ENCODE measurements at regions not wholly inside any gene's neighbourhood (a gene's known extent, or its start where the extent isn't known, plus 50 kb on each side); places are given as distances from the start of the nearest gene placed in this dataset.

DNA sequence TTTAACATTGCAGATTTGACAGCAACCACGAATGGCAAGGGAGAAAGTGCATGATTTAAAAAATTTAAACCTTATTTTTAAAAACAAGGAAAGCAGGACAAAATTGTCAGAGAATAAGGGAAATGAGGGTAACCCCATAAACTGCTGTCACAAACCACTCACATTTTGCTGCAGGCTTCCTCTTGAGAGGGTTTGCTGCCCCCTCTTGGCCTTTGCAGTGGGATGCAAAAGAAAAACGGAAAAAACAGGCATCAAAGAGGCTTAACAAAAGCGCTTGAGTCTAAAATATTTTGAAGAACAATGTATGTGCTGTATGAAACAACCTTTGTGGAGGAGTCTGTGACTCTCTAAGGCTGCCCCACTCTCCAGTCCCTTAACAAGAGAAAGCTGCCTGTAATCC lies 91.6 kb downstream of the TMX3 start:
- peak; percentile 56 for DNase-seq (ENCODE audit: low spot score)

DNA sequence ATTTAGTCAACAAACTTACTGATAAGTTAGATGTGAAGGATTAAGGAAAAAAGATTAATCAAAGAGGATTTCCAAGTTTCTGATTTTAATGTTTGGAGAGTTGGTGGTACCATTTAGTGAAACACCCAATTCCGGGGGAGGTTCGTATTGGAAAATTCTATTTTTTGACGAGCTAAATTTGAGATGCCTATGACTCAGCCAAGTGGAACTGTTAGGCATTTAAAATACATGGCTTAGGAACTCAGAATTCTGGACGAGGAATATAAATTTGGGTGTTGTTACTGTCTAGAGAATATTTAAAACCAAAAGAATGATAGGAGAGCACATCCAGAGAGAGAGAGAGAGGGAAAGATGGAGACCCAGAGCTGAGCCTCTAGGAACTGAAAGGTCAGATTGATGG lies 103.6 kb downstream of the TMX3 start:
- DNase-seq (ENCODE audit: low spot score), result no peak

DNA sequence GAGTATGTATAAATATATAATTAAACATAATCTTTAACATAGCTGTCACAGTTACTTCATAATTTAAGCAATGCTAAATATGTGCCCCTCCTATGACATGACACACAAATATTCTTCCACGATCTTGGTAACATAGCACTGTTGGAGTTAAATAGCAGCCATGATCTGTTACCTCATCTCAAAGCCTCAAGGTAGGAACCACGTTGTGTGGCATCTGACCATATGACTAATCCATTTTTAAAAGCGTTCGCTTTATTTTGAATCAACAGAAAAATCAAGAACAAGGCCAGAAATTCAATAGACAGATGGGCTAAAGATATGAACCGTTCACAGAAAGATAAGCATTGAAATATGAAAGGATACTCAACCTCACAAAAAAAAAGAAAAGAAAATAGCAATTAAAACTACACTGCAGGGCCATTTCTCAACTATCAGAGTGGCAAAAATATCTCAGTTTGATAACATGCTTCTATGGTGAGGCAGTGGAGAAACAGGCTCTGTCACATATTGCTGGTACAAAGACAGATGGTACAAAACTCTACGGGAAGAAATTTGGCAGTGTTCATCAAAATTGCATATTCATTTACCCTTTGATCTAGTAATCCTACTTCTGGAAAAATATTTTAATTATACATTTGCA lies 105.9 kb downstream of the TMX3 start:
- DNase-seq (ENCODE audit: low spot score), result no peak

DNA sequence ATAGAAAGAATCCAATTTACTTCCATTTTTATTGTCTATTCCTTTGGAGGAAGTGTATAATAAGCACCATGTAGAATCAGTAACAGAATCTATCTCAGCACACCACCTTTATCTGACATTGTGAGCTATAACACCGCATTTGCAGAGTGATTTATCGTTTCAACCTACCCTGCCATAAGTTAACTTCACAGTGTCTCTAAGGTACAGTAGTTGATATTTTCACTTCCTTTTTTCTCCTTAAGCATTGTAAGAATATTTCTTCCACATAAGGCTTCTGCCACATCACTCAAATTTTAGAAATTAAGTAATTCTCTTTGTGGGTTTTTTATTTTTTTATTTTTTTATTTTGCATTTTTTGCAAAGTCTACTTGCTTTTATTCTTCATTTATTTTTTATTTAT lies 107.1 kb downstream of the TMX3 start:
- no peak for DNase-seq (ENCODE audit: low spot score)

DNA sequence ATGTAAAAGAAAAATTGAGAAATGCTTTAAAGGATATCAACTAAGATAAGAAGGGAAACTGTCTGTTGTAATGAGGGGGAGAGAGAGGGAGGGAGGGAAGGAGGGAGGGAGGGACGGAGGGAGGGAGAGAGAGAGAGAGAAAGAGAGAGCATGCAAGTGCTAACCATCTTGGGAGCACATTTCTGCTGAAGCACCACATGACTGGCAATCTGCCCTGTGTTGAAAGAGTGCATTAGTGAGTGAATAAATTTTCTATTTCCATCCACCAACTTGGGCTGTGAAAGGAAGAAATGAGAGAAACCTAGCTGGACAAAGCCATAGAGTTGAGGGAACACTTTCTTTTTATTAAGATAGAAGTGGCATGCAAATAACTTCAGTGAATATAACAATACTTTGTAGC lies 110.7 kb downstream of the TMX3 start:
- no peak for DNase-seq (ENCODE audit: low spot score)

DNA sequence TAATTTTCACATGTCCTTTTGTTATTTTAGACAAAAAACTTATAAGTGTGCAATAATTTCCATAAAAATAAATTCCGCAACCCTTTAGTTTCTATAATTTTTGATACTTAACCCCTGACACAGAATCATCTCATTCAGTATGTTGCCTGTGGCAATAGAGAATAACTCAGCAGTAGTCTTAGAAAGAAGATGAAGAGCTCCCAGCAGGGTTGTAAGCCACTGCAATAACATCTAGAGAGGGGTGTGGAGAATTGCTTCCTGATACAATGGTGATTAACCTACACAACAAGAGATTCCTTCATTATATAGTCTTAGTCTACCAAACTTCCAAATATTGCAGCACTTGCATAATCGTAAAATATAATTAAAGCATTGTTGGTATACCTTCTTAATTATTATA lies 118.9 kb downstream of the TMX3 start:
- no peak for DNase-seq (ENCODE audit: low spot score)

DNA sequence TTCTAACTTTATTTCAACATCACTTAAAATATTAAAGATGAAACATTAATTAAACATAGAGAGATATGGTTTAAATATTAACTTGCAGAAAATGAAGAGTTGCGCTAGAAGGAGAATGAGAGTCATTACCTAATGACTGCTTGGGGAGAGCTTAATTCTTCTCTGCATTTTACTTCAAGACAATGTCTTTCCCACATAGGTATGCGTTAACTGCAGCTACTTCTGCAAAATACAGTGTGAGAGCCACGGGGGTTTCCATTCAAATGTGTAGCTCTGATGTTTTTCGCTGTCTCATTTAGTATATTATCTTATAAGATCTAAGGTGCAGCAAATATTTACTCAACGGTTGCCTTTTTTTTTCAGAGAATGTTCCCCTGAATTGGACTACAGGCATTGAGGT lies 126.7 kb downstream of the TMX3 start:
- no peak for DNase-seq (ENCODE audit: low spot score)

DNA sequence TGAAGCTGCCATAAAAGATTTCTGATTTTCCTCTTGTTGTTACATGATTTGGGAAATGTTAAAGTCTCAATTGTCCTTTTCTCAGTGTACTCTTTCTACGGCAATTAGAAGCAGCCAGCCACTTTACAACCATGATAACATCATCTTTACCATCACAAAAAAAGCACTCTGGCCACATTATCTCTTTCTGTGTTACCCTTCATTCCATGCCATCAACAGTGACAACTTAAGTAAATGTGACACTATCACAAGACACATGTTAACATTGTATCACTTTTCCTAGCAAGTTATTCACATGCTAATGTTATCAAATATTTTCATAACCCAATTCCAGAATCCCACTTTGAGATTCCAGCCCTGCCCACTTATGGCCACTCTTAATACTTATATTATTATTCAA lies 131.2 kb downstream of the TMX3 start:
- no peak for DNase-seq (ENCODE audit: low spot score)

DNA sequence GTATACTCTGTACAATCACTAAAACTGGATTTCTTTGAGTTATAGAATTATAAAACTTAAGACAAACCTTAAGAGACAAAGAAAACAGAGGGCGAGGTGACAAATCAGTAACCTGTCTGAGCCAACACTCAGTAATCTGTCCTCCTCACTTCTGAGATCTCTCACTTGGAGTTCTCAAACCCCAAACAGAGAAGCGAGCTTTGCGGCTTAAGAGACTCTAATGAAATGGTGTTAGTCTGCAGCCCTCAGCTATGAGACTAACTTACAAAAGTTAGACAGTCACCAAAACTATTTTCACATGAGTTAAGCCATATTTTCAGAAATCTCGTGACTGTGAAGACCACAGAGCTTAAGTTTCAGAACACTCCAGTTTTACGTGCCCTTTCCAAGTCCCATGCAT lies 140.6 kb downstream of the TMX3 start:
- DNase-seq (ENCODE audit: low spot score), result no peak

DNA sequence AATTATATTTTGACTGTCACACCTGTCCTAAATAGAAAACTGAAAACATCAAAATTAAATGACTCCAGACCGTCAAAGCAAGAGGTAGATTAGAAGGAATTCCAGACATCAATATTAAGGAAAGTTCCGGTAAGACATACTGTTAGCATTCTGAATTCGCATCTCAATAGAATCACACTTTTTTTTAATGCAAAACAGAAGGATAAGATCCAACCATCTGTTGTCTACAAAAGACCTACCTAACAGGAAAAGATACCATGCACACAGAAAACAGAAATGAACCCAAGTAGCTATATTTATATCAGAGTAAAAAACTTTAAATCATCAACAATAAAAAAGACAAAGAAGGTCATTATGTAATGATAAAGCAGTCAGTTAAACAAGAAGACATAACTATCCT lies 145.0 kb downstream of the TMX3 start:
- DNase-seq (ENCODE audit: low spot score), result no peak

DNA sequence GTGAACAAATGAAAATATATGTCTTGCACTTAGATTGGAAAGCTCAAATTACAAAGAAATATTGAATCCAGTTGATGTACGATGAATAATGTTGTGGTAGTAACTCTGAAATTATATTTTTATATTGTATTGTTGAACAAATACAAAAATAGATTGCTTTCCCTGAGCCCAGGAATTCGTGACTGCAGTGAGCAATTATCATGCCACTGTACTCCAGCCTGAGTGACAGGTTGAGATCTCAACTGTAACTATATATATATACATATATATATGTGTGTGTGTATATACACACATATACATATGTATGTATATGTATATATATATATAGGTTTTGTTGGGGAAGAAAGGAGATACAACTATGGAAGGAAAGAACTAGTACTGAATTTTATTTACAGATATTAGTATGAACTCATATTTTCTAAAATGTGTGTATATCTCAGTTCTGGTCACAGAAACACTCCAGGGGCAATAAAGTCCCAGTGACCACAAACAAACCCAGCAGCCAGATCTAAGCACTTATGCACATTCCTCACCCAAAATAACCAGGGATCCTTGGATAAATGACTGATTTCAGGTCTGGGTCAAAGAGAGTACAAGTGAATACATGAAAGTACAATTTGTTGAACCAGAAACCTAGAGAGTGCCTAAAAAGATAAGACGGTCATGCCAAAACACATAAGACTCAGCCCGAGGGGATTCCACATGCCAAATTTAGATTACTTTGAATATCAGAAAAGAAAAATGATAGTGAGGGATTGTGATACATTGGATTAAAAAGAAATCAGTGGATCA lies 146.3 kb downstream of the TMX3 start:
- no peak for DNase-seq (ENCODE audit: low spot score)

DNA sequence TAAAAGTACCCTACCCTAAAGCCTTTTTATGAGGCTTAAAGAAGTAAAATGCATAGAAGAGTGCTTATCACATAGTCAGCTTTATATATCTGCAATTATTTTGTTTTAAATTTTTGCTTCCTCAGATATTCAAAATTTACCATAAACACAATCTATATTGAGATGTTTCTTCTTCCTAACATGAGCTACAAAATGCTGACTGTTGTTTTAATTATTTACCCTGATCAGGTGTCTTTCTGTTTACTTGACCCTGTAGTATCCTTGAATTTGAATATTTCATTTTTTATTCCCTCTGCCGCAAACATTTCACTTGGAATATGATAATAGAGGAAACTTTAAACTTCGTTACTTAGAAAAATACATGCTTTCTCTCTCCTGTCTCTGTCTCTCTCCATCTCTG lies 147.9 kb downstream of the TMX3 start:
- no peak for DNase-seq (ENCODE audit: low spot score)

DNA sequence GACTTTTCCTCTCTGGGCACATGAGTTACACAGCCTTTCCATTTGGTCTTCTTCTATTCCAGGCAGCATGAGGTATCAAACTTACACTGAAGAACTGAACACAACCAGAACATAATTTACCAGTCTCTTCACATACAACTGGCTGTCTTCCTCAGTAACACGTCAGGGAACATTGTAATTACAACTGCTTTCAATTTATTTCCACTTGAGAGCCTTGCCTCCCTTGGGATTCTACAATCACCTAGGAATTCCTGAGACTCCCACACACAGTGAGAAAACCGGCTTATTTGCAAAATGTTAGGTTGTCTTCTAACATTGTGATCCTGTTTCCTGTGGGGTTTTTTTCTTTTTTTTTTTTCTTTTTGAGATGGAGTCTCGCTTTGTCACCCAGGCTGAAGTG lies 149.9 kb downstream of the TMX3 start:
- no peak for DNase-seq (ENCODE audit: low spot score)

DNA sequence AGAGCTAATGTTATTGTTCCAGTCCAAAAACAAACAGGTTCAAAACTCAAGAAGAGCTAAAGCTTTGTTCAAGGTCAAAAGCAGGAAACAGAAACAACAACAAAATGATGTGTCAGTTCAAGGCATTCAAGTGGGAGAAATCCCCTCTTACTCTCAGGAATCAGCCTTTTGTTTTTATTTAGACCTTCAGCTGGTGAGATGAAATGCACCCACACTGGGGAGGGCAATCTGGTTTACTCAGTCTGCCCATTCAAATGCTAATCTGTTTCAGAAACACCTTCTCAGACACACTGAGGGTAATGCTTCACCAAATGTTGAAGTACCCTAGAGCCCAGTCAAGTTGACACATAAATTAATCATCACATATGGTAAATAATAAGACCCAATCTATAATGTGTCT lies 150.6 kb downstream of the TMX3 start:
- DNase-seq (ENCODE audit: low spot score), result no peak

DNA sequence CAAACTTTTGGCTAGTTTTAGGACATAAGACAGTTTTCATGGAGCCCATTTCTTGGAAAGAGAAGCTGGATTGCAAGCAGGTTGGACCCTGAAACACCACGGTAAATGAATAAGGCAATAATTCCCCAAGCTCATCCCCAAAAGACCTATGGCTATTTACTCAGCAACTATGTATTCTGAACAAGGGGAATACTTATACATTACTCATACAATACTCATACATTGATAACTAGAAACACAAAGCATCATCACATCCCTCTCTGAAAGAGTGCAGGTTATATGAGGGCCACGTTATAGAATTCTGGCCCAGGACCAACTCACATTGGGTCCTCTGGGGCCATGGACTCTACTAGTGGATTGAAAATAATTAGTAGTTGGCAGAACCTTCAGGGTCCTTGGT lies 154.8 kb downstream of the TMX3 start:
- no peak for DNase-seq (ENCODE audit: low spot score)

DNA sequence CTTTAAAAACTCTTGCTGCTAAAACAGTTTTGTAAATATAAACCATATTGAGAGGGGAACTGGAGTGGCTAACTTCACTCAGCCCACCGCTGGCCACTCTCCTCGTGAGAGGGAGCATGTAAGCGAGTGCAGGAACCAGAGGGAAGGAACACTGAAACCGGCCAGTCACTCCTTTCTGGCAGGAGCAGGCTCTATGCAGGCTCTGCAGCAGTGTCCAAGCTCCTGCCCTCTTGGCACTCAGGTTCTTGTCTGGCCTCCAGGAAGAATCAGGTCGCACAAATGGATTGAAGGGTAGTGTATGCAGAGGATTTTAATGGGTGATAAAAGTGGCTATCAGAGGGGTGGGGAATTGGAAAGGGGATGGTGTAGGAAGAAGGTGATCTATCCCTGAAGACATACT lies 157.7 kb downstream of the TMX3 start:
- DNase-seq (ENCODE audit: low spot score), result no peak

DNA sequence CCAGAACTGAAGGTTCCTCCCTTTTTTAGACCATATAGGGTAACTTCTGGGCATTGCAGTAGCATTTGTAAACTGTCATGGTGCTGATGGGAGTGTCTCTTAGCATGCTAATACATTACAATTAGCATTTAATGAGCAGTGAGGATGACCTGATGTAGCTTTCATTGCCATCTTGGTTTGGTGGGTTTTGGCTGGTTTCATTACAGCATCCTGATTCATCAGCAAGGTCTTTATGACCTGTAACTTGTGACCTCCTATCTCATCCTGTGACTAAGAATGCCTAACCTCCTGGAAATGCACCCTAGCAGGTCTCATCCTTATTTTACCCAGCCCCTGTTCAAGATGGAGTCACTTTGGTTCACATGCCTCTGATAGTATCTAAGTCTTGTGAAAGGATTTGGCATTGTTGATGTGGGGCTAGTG lies 159.0 kb downstream of the TMX3 start:
- no peak for DNase-seq (ENCODE audit: low spot score)

DNA sequence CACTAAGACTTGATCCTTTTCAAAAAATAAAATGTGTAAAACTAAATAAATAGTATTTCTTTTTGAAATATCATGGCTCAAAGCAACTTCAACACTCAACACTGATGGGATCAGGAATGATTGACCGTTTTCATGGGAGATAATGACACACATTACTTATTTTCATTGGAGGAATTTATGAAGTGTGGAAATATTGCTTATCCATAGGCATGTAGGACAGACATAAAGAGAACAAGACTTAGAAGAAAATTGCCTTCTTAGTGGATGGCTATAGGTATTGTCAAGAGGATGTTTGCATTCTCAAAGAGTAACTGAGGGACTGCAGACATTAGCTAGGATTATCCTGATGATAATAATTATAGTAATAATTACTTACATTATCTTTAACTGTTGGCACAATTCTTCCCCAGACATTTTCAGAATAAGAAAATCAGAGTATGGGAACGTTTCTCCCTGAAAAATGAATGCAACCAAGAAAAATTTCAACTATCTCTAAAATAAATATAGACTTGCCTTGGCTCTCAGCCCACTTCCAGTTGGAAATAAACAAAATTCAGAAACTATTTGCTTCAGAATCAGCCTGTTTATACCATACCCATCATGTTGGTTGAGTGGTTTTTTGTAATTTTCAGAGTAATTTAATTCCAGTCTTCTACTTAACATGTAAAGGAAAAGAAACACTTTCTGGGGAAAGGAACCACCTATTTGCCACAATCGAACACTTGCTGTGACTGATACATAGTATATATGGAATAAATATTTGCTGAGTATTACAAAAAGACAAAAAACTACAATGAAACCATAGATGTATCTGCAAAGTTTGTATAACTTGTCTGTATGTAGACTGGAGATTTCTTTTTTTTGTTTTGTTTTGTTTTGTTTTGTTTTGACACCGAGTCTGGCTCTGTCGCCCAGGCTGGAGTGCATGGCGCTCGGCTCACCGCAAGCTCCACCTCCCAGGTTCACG lies 165.7 kb downstream of the TMX3 start:
- DNase-seq (ENCODE audit: low spot score), result no peak

DNA sequence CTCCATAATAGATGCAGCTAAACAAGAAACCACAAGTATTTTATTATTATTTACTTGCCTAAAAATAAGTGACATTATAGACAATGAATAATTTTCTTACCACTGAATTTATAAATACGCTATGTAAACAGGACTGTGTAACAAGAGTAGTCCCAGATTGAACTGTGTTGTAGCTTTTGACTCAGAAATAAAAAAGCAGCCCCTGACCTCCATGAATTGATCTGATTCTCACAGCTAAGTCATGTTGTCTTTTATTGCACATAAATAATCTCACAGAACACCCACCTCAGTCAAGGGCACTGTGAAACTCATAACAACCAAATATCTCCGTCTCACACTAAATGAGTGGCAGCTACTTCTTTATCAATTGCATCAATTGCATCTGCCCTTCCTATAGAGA lies 171.6 kb downstream of the TMX3 start:
- DNase-seq (ENCODE audit: low spot score), result no peak

DNA sequence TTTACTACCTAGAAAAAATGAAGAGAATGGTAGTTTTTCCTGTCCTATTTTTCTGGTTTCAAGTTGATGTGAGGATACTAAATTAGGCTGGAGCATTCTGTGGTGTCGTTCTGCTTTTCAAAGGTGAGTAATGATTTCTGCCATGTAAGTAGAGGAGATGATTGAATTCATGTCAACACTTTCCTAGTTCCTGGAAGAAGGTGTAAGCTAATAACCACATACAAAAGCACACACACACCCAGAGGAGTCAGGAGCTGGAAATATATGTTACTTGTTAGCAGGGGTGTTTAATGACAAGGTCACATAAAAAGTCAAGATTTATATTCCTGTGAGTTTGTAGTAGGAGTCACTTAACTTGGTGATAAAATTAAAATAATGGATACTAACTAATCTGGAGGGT lies 172.1 kb downstream of the TMX3 start:
- DNase-seq (ENCODE audit: low spot score), result no peak

DNA sequence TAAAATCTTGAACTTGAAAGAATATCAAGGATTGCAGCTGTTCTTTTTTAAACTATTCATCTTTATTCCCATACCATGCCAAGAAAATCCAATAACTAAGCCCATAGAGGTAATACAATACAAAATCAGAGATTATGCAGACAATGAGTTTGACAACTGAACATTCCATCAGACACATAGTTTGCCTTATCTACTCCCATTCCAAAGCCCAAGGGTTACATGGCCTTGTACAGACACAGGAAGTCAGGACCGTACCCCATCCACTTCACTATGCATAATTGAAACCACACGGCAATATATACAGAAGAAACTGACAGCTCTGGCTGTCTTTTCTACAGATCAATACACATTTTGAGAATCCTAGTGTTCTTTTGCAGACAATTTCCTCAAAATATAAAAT lies 181.3 kb downstream of the TMX3 start:
- no peak for DNase-seq (ENCODE audit: low spot score)

DNA sequence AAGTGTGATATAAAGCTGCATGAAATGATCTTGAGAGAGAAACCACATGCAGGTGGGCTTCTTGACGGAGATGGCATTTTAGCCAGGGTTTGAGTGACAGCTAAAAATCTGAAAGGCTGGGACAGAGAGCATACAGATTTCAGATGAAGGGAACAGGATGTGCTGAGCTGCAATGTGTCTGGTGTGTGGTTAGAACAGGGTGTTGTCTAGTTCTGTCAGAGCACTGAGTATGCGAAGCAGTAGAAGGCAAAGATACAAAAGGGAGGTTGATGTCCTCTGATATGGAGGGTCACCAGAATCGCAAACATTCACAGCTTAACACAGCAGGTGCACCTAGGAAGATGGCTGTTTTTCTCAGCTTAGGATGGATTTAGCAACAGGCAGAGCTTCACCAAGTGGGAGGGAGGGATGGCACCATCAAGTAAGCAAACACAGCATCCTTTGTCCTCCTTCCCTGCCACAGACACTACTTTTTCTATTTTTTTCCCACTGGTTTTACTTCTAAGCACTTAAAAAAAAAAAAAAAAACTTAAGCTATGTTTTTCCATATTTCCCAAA lies 182.5 kb downstream of the TMX3 start:
- DNase-seq (ENCODE audit: low spot score), result no peak

Data from ureter (tissue), 1 donor.